ENCODE measurements at regions not wholly inside any gene's neighbourhood (a gene's known extent, or its start where the extent isn't known, plus 50 kb on each side); places are given as distances from the start of the nearest gene placed in this dataset.

GRCh38 chr14:58794993-58795762 lies 157.4 kb downstream of the DACT1 start:
- Mint-ChIP-seq H3K4me1 (peaks cover 46% of the 10 kb centered on the region), H3K36me3 (ENCODE audit: low read depth) (no peaks in the 10 kb centered on the region)
- no peak for TF ChIP-seq CTCF (IDR thresholded peaks at IDR 0.05; ENCODE audit: unreplicated experiment in 3 of 3)

GRCh38 chr14:58796242-58797009 lies 158.7 kb downstream of the DACT1 start:
- Mint-ChIP-seq H3K4me3 (no peak overlapping the region), H3K36me3 (ENCODE audit: low read depth) (no peaks in the 10 kb centered on the region), H3K27ac (peak overlapping the region in 1 of 3 experiments; percentile 1), H3K9me3 (no peaks in the 10 kb centered on the region), H3K4me1 (peaks cover 42% of the 10 kb centered on the region), H3K27me3 (ENCODE audit: low read depth) (no peaks in the 10 kb centered on the region)
- TF ChIP-seq CTCF (IDR thresholded peaks at IDR 0.05; ENCODE audit: unreplicated experiment in 3 of 3), result no peak

More at GRCh38 chr14:58794993-58795762, 157.4 kb downstream of the DACT1 start:
- no peaks in the 10 kb centered on the region for H3K9me3 Mint-ChIP-seq
- no peaks in the 10 kb centered on the region for H3K27me3 Mint-ChIP-seq (ENCODE audit: low read depth)
- H3K4me3 Mint-ChIP-seq, result no peak overlapping the region
- no peak overlapping the region for H3K27ac Mint-ChIP-seq

GRCh38 chr14:58797010-58797429 lies 159.3 kb downstream of the DACT1 start:
- no peak for TF ChIP-seq CTCF (IDR thresholded peaks at IDR 0.05; ENCODE audit: unreplicated experiment in 3 of 3)

GRCh38 chr14:58798173-58798572 lies 160.4 kb downstream of the DACT1 start:
- Mint-ChIP-seq H3K27ac (peak overlapping the region in 1 of 3 experiments; percentile 77), H3K9me3 (peaks cover 9% of the 10 kb centered on the region), H3K27me3 (ENCODE audit: low read depth) (no peaks in the 10 kb centered on the region), H3K4me3 (no peak overlapping the region), H3K4me1 (peaks cover 26% of the 10 kb centered on the region), H3K36me3 (ENCODE audit: low read depth) (no peaks in the 10 kb centered on the region)
- TF ChIP-seq CTCF (IDR thresholded peaks at IDR 0.05; ENCODE audit: unreplicated experiment in 3 of 3), result no peak

More at GRCh38 chr14:58797010-58797429, 159.3 kb downstream of the DACT1 start:
- Mint-ChIP-seq H3K9me3 (no peaks in the 10 kb centered on the region), H3K4me3 (no peak overlapping the region), H3K36me3 (ENCODE audit: low read depth) (no peaks in the 10 kb centered on the region), H3K4me1 (peaks cover 38% of the 10 kb centered on the region), H3K27ac (no peak overlapping the region), H3K27me3 (ENCODE audit: low read depth) (no peaks in the 10 kb centered on the region)

- H3K4me1 Mint-ChIP-seq, result peaks cover 47% of the 10 kb centered on the region
- no peak for TF ChIP-seq CTCF (IDR thresholded peaks at IDR 0.05; ENCODE audit: unreplicated experiment in 3 of 3)
- no peak overlapping the region for H3K27ac Mint-ChIP-seq
- no peaks in the 10 kb centered on the region for H3K27me3 Mint-ChIP-seq (ENCODE audit: low read depth)
- H3K9me3 Mint-ChIP-seq, result peaks cover 15% of the 10 kb centered on the region
- H3K36me3 Mint-ChIP-seq (ENCODE audit: low read depth), result no peaks in the 10 kb centered on the region
- no peak overlapping the region for H3K4me3 Mint-ChIP-seq
Observed at GRCh38 chr14:58801086-58801485, 163.3 kb downstream of the DACT1 start.
